ENCODE measurements at regions not wholly inside any gene's neighbourhood (a gene's known extent, or its start where the extent isn't known, plus 50 kb on each side); places are given as distances from the start of the nearest gene placed in this dataset.

- no peak for ATAC-seq (ENCODE audit: insufficient number of reproducible peaks, low FRiP score, low read depth)
- peaks cover 11 to 17% of the 10 kb centered on the region in 2 donors for H3K4me1 ChIP-seq (ENCODE audit: control insufficient read depth in 1 of 2, low read depth in 2 of 2)
- no peak for DNase-seq (ENCODE audit: low spot score)
- H3K9me3 ChIP-seq, result no peaks in the 10 kb centered on the region
- no peak for TF ChIP-seq CTCF (IDR thresholded peaks at IDR 0.05)
- no peak overlapping the region for H3K27ac ChIP-seq
- no peaks in the 10 kb centered on the region for H3K36me3 ChIP-seq
- H3K27me3 ChIP-seq (replicated peaks; ENCODE audit: insufficient read depth), result no peaks in the 10 kb centered on the region
- H3K4me3 ChIP-seq, result no peak overlapping the region
These were observed 1077.2 kb downstream of the VRK1 start for GRCh38 chr14:97874394-97874793.

- ATAC-seq (ENCODE audit: insufficient number of reproducible peaks, low FRiP score, low read depth), result no peak
- DNase-seq (ENCODE audit: low spot score), result no peak
- no peak for TF ChIP-seq CTCF (IDR thresholded peaks at IDR 0.05)
- Histone ChIP-seq H3K4me3 (no peak overlapping the region), H3K9me3 (no peaks in the 10 kb centered on the region), H3K36me3 (no peaks in the 10 kb centered on the region), H3K4me1 (ENCODE audit: control insufficient read depth in 1 of 2, low read depth in 2 of 2) (peaks cover 11 to 17% of the 10 kb centered on the region in 2 donors), H3K27me3 (replicated peaks; ENCODE audit: insufficient read depth) (no peaks in the 10 kb centered on the region), H3K27ac (peak overlapping the region in 1 of 2 donors; percentile 44)
These were observed 1081.0 kb downstream of the VRK1 start for GRCh38 chr14:97878206-97878605.

GRCh38 chr14:97878727-97879126 lies 1081.5 kb downstream of the VRK1 start:
- peak; percentile 80 for ATAC-seq (ENCODE audit: insufficient number of reproducible peaks, low FRiP score, low read depth)
- Histone ChIP-seq H3K27me3 (replicated peaks; ENCODE audit: insufficient read depth) (no peaks in the 10 kb centered on the region), H3K4me1 (ENCODE audit: control insufficient read depth in 1 of 2, low read depth in 2 of 2) (peaks cover 11 to 17% of the 10 kb centered on the region in 2 donors), H3K27ac (peak overlapping the region in 1 of 2 donors; percentile 44), H3K9me3 (no peaks in the 10 kb centered on the region), H3K36me3 (no peaks in the 10 kb centered on the region), H3K4me3 (no peak overlapping the region)
- no peak for TF ChIP-seq CTCF (IDR thresholded peaks at IDR 0.05)
- no peak for DNase-seq (ENCODE audit: low spot score)

GRCh38 chr14:97887690-97888089 lies 1090.5 kb downstream of the VRK1 start:
- ATAC-seq (ENCODE audit: insufficient number of reproducible peaks, low FRiP score, low read depth) (no peak), DNase-seq (ENCODE audit: low spot score) (no peak)

GRCh38 chr14:97888331-97888730 lies 1091.1 kb downstream of the VRK1 start:
- no peaks in the 10 kb centered on the region for H3K36me3 ChIP-seq
- DNase-seq (ENCODE audit: low spot score) (no peak), ATAC-seq (ENCODE audit: insufficient number of reproducible peaks, low FRiP score, low read depth) (no peak)
- no peaks in the 10 kb centered on the region for H3K9me3 ChIP-seq
- no peaks in the 10 kb centered on the region for H3K27me3 ChIP-seq (replicated peaks; ENCODE audit: insufficient read depth)
- TF ChIP-seq CTCF (IDR thresholded peaks at IDR 0.05), result no peak
- no peak overlapping the region for H3K4me3 ChIP-seq
- H3K4me1 ChIP-seq (ENCODE audit: control insufficient read depth in 1 of 2, low read depth in 2 of 2), result no peaks in the 10 kb centered on the region
- no peak overlapping the region for H3K27ac ChIP-seq

More at GRCh38 chr14:97887690-97888089, 1090.5 kb downstream of the VRK1 start:
- Histone ChIP-seq H3K36me3 (no peaks in the 10 kb centered on the region), H3K4me1 (ENCODE audit: control insufficient read depth in 1 of 2, low read depth in 2 of 2) (no peaks in the 10 kb centered on the region), H3K4me3 (no peak overlapping the region), H3K27ac (no peak overlapping the region), H3K27me3 (replicated peaks; ENCODE audit: insufficient read depth) (no peaks in the 10 kb centered on the region), H3K9me3 (no peaks in the 10 kb centered on the region)
- no peak for TF ChIP-seq CTCF (IDR thresholded peaks at IDR 0.05)
